ENCODE measurements at regions not wholly inside any gene's neighbourhood (a gene's known extent, or its start where the extent isn't known, plus 50 kb on each side); places are given as distances from the start of the nearest gene placed in this dataset.

GRCh38 chr5:124538191-124538590 lies 208.2 kb downstream of the ZNF608 start:
- TF ChIP-seq, protein P1, sequence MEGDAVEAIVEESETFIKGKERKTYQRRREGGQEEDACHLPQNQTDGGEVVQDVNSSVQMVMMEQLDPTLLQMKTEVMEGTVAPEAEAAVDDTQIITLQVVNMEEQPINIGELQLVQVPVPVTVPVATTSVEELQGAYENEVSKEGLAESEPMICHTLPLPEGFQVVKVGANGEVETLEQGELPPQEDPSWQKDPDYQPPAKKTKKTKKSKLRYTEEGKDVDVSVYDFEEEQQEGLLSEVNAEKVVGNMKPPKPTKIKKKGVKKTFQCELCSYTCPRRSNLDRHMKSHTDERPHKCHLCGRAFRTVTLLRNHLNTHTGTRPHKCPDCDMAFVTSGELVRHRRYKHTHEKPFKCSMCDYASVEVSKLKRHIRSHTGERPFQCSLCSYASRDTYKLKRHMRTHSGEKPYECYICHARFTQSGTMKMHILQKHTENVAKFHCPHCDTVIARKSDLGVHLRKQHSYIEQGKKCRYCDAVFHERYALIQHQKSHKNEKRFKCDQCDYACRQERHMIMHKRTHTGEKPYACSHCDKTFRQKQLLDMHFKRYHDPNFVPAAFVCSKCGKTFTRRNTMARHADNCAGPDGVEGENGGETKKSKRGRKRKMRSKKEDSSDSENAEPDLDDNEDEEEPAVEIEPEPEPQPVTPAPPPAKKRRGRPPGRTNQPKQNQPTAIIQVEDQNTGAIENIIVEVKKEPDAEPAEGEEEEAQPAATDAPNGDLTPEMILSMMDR (IDR thresholded peaks at IDR 0.05): no peak
- TF ChIP-seq POLR2A (IDR thresholded peaks at IDR 0.05): no peak

Data from right lobe of liver (tissue), 4 donors.